ENCODE measurements at regions not wholly inside any gene's neighbourhood (a gene's known extent, or its start where the extent isn't known, plus 50 kb on each side); places are given as distances from the start of the nearest gene placed in this dataset.

GRCh38 chr6:16897669-16898068 is 136.4 kb upstream of the ATXN1 start:
- H3K9ac ChIP-seq (replicated peaks; ENCODE audit: extremely low read depth, insufficient read depth, low read length), result no peak overlapping the region
- no peak overlapping the region for H3K27ac ChIP-seq (ENCODE audit: insufficient read depth, low read depth, low read length)
- no peaks in the 10 kb centered on the region for H4K20me1 ChIP-seq (replicated peaks; ENCODE audit: control insufficient read depth, extremely low read depth, insufficient read depth, low read length)
- DNase-seq (ENCODE audit: low read depth, low spot score), result no peak
- no peaks in the 10 kb centered on the region for H3K79me2 ChIP-seq (ENCODE audit: control insufficient read depth, insufficient read depth, low read length)
- no peaks in the 10 kb centered on the region for H3K9me1 ChIP-seq (replicated peaks; ENCODE audit: control insufficient read depth, extremely low read depth, insufficient read depth, low read length)
- TF ChIP-seq JUN (IDR thresholded peaks at IDR 0.05; ENCODE audit: borderline replicate concordance, insufficient read depth, insufficient read length, low read depth) (no peak), FOS (IDR thresholded peaks at IDR 0.05; ENCODE audit: borderline replicate concordance, insufficient read depth, low read length) (no peak), EZH2 (IDR thresholded peaks at IDR 0.05; ENCODE audit: borderline replicate concordance, low read depth, low read length, severe bottlenecking) (no peak), POLR2AphosphoS5 (IDR thresholded peaks at IDR 0.05; ENCODE audit: insufficient read depth, low read depth, low read length) (no peak), MAX (IDR thresholded peaks at IDR 0.05; ENCODE audit: insufficient read depth, insufficient read length) (no peak), GATA2 (IDR thresholded peaks at IDR 0.05; ENCODE audit: insufficient read depth, insufficient read length, low read depth, low read length) (no peak), POLR2A (IDR thresholded peaks at IDR 0.05; ENCODE audit: low read depth, low read length) (no peak), CTCF (IDR thresholded peaks at IDR 0.05; ENCODE audit: extremely low read depth in 1 of 2, insufficient read depth in 1 of 2, low read depth in 1 of 2, low read length in 2 of 2) (no peak), MYC (IDR thresholded peaks at IDR 0.05; ENCODE audit: low read depth, low read length) (no peak)
- no peaks in the 10 kb centered on the region for H3K4me1 ChIP-seq (ENCODE audit: control insufficient read depth, extremely low read depth, insufficient read depth, low read length)
- ChIA-PET POLR2A (no interaction called here), CTCF (interaction anchor here (0.6 to 1.3 kb wide), 2 partner anchors 189 to 1169 kb away, joined by 3 read pairs; no protein-coding TSS in a partner anchor)
- dilution Hi-C loops (cut with MboI; ENCODE audit: extremely low pct_ligation_motif_present, low sequenced_read_pairs), result no loop called here
- H3K4me2 ChIP-seq (ENCODE audit: insufficient read depth, low read length), result no peak overlapping the region
- no peak for FAIRE-seq
- no TSS peak for BruUV-seq (replicated peaks)
- no peaks in the 10 kb centered on the region for H3K36me3 ChIP-seq (ENCODE audit: control insufficient read depth in 2 of 2, extremely low read depth in 1 of 2, insufficient read depth in 2 of 2, low read length in 2 of 2)
- H3K9me3 ChIP-seq (replicated peaks; ENCODE audit: control insufficient read depth, insufficient read depth, low read length), result no peaks in the 10 kb centered on the region
- H3K4me3 ChIP-seq (replicated peaks in 1 of 3; ENCODE audit: insufficient read depth in 1 of 3, low read depth in 1 of 3, low read length in 3 of 3), result no peak overlapping the region
- intact Hi-C loops (cut with micrococcal nuclease), result no loop called here
- no peak overlapping the region for H2AFZ ChIP-seq (ENCODE audit: low read depth, low read length)
- H3K27me3 ChIP-seq (ENCODE audit: control insufficient read depth in 2 of 2, insufficient read depth in 2 of 2, low read length in 2 of 2), result no peaks in the 10 kb centered on the region

All from endothelial cell of umbilical vein (primary cell).